Stomach (tissue), 8 donors: ENCODE measurements at regions not wholly inside any gene's neighbourhood (a gene's known extent, or its start where the extent isn't known, plus 50 kb on each side); places are given as distances from the start of the nearest gene placed in this dataset.
A peak's percentile ranks its signal among the peaks of the same experiment; 100 is the strongest.

Experiments
- DNase-seq, 2 donors: peaks; one replicate each; pipeline versions ENCODE4 v3.0.0 to v3.0.0-alpha.2; 2013 to 2019
- H3K27ac ChIP-seq, 5 donors: fragments of 200-600 bp in 4 of 5; sonication (generic) in 4 of 5; one replicate each; pipeline ENCODE4 v1.5.1; 2013 to 2019; ENCODE audit warnings: mild to moderate bottlenecking in 1 of 5, moderate library complexity in 1 of 5
- H3K27me3 ChIP-seq, 3 donors: fragments of 200-600 bp; sonication (generic); one replicate each; pipeline ENCODE4 v1.5.1; 2017 to 2019; ENCODE audit warnings: mixed run types in 1 of 3
- H3K36me3 ChIP-seq, 4 donors: fragments of 200-600 bp; sonication (generic); 1 replicate in 3 of 4; 2 replicates in 1 of 4; pipeline ENCODE4 v1.5.1; 2016 to 2019
- H3K4me1 ChIP-seq, 4 donors: fragments of 200-600 bp; sonication (generic); one replicate each; pipeline ENCODE4 v1.5.1; 2016 to 2019
- H3K4me3 ChIP-seq, 4 donors: fragments of 200-600 bp; sonication (generic) in 3 of 4; one replicate each; pipeline ENCODE4 v1.5.1; 2016 to 2019; ENCODE audit warnings: mild to moderate bottlenecking in 1 of 4
- H3K9me3 ChIP-seq, 4 donors: fragments of 200-600 bp; sonication (generic); one replicate each; pipeline ENCODE4 v1.5.1; 2016 to 2019
- EP300 ChIP-seq: sonication (generic); formaldehyde crosslinking; IDR thresholded peaks from one replicate; pipeline ENCODE4 v1.6.1; 2017; ENCODE audit warnings: antibody characterized with exemption
- POLR2A ChIP-seq, 4 donors: fragments of 450-650 bp; IDR thresholded peaks; one replicate each; pipeline ENCODE4 v1.6.1; 2016; ENCODE audit warnings: antibody characterized with exemption in 4 of 4, control low read depth in 2 of 4, mild to moderate bottlenecking in 1 of 4, moderate library complexity in 1 of 4
- POLR2AphosphoS5 ChIP-seq, 3 donors: sonication (generic); formaldehyde crosslinking; IDR thresholded peaks; one replicate each; pipeline ENCODE4 v1.6.1; 2016; ENCODE audit warnings: antibody characterized with exemption in 3 of 3
- WGBS, 5 donors: extraction: QIAGEN DNeasy Blood & Tissue Kit in 3 of 5; methylation state at CpG; one replicate each; pipeline versions ENCODE4 v1.1.5 to v1.1.7; 2013 to 2018; 5-methylcytosine and 5-hydroxymethylcytosine counted together
- intact Hi-C: fragments of 100-400 bp; cut with DNase I; formaldehyde crosslinking; loops from one replicate; pipeline ENCODE4 v1.15.1; 2023; ENCODE audit warnings: low total_unique reads
- TF ChIP-seq, protein P1 (sequence below), 7 experiments: fragments of 450-650 bp in 4 of 7; fragments of 200-600 bp in 3 of 7; sonication (generic) in 3 of 7; IDR thresholded peaks; one replicate each; pipeline ENCODE4 v1.5.1; 2016 to 2019; ENCODE audit warnings: antibody characterized with exemption in 7 of 7, control low read depth in 2 of 7, mild to moderate bottlenecking in 1 of 7
- donor health status: healthy with polysubstance abuse.
- donor health status: Bipolar disorder and iron deficiency.
- donor health status: healthy.

DNA sequence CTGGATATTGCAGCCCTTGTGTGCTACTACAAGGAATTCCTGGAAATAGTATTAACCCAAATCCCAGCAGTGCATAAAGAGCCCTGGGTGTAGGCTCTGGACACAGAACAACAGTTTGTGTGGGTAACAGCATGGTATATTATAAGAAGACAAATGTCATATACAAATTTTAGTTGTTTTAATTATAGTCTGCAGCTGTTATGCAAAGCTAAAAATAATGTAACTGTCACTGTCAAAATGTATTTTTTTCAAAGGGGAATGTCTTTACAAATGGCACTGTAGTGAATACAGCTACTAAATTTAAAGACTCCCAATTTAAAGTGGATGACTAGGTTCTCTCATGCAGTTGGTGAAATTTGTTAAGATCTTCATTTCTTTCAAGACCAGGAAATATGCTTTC lies 339.0 kb downstream of the GPR37 start:
- Histone ChIP-seq H3K9me3 (no peaks in the 10 kb centered on the region), H3K36me3 (no peaks in the 10 kb centered on the region), H3K27ac (no peak overlapping the region), H3K4me3 (no peak overlapping the region), H3K4me1 (no peaks in the 10 kb centered on the region), H3K27me3 (no peaks in the 10 kb centered on the region)
- no peak for DNase-seq
- intact Hi-C loops = no loop called here
- TF ChIP-seq POLR2A (IDR thresholded peaks at IDR 0.05) = no peak
- TF ChIP-seq POLR2AphosphoS5 (IDR thresholded peaks at IDR 0.05) = no peak

DNA sequence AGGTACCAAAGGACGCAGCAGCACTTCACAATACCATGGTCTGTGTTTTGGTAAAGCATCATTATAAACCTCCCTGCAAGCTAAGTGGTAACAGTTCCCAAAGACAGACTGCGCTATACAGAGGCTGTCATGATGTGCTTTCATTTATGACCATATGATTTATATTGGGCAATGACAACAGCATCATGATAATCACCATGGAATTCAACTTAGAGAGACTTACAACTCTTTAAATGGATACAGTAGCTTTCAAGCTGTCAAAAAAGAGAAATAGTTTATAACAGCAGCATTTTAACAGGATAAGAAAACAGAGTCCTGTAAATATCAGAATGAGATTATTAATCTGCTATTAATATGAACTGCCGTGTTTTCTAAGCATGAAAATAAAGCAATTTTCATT lies 341.7 kb downstream of the GPR37 start:
- Histone ChIP-seq H3K27me3 (no peaks in the 10 kb centered on the region), H3K9me3 (no peaks in the 10 kb centered on the region), H3K36me3 (no peaks in the 10 kb centered on the region), H3K27ac (no peak overlapping the region), H3K4me3 (no peak overlapping the region), H3K4me1 (no peaks in the 10 kb centered on the region)
- no peak for DNase-seq
- TF ChIP-seq, protein P1, sequence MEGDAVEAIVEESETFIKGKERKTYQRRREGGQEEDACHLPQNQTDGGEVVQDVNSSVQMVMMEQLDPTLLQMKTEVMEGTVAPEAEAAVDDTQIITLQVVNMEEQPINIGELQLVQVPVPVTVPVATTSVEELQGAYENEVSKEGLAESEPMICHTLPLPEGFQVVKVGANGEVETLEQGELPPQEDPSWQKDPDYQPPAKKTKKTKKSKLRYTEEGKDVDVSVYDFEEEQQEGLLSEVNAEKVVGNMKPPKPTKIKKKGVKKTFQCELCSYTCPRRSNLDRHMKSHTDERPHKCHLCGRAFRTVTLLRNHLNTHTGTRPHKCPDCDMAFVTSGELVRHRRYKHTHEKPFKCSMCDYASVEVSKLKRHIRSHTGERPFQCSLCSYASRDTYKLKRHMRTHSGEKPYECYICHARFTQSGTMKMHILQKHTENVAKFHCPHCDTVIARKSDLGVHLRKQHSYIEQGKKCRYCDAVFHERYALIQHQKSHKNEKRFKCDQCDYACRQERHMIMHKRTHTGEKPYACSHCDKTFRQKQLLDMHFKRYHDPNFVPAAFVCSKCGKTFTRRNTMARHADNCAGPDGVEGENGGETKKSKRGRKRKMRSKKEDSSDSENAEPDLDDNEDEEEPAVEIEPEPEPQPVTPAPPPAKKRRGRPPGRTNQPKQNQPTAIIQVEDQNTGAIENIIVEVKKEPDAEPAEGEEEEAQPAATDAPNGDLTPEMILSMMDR (IDR thresholded peaks at IDR 0.05) = no peak
- no peak for TF ChIP-seq EP300
- no peak for TF ChIP-seq POLR2A (IDR thresholded peaks at IDR 0.05)
- TF ChIP-seq POLR2AphosphoS5 (IDR thresholded peaks at IDR 0.05) = no peak
- WGBS, 5 donors = 67 to 75% (median 72%) methylated on average over 3 of the region's 3 CpGs
- intact Hi-C loops = no loop called here

DNA sequence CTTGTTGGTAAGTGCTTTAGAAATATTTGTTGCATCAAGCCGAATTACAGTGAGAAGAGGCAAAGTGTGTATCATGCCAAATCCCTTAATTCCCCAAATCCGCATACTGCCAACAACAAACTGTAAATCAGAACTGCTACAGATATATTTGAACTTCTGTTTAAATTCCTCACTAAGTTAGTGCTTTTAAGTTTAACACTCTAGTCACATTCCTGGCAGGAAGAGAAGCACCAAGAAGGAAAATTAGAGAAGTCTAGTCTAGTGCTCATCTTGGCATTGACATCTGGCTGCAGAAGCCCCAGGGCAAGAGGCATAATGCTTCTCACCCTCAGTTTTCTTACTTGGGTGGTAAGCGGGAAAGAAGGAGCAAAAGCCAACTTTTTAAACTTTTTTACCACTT lies 343.5 kb downstream of the GPR37 start:
- Histone ChIP-seq H3K36me3 (no peaks in the 10 kb centered on the region), H3K4me1 (no peaks in the 10 kb centered on the region), H3K9me3 (no peaks in the 10 kb centered on the region), H3K27ac (no peak overlapping the region), H3K27me3 (no peaks in the 10 kb centered on the region), H3K4me3 (no peak overlapping the region)
- intact Hi-C loops = no loop called here
- 65 to 77% (median 72%) methylated on average over 3 of the region's 3 CpGs for WGBS, 5 donors
- TF ChIP-seq POLR2AphosphoS5 (IDR thresholded peaks at IDR 0.05) (no peak), POLR2A (IDR thresholded peaks at IDR 0.05) (no peak), EP300 (no peak)
- TF ChIP-seq, protein P1 (IDR thresholded peaks at IDR 0.05) = no peak
- peak in 1 of 2 donors; percentile 10 for DNase-seq

DNA sequence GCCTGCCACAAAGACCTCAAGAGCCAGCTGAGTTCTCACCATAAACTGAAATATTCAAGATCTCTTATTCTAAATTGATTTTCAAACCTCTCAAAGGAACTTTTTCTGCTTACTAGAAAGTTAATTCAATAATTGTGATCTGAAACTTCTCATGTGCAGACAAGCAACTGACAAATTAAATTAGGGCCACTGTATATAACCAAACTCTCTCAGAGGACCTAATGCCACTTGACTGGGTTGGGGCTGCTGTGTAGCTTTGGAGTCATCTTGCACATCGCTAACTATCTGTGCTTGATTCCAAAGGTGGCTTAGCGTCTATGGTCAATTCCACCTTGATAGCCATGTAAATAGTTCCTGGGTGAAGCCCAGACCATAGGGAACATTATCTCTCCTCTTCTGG lies 345.2 kb downstream of the GPR37 start:
- no peak for TF ChIP-seq POLR2AphosphoS5 (IDR thresholded peaks at IDR 0.05)
- TF ChIP-seq POLR2A (IDR thresholded peaks at IDR 0.05) = no peak
- TF ChIP-seq EP300 = no peak
- TF ChIP-seq, protein P1 (IDR thresholded peaks at IDR 0.05) = no peak
- WGBS, 5 donors = 58 to 79% (median 69%) methylated on average over 2 of the region's 2 CpGs

DNA sequence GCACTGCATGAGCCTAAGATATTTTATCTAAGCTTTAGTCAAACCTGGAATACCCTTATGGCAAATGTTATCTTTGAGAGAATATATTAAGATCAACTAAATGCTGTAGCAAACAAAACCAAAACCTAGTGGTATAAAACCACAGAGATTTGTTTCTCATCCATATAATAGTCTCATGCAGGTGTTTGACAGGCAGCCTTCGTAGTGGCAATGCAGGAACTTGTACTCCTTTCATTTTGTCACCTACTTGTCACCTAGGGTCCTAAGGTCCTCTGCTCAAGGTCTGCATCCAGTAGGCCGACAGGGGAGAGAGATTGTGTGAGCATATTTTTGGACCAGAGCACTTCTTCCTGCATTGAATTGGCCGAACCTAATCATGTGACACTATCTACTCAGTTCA lies 352.6 kb downstream of the GPR37 start:
- no peak for DNase-seq
- Histone ChIP-seq H3K4me1 (peaks cover 0 to 6% (median 0%) of the 10 kb centered on the region in 4 donors), H3K27ac (no peak overlapping the region), H3K27me3 (no peaks in the 10 kb centered on the region), H3K36me3 (no peaks in the 10 kb centered on the region), H3K9me3 (no peaks in the 10 kb centered on the region), H3K4me3 (no peak overlapping the region)
- WGBS, 5 donors = 33 to 40% (median 38%) methylated on average over 3 of the region's 3 CpGs
- TF ChIP-seq EP300 = no peak
- TF ChIP-seq, protein P1 (IDR thresholded peaks at IDR 0.05) = no peak
- TF ChIP-seq POLR2A (IDR thresholded peaks at IDR 0.05) = no peak
- TF ChIP-seq POLR2AphosphoS5 (IDR thresholded peaks at IDR 0.05) = no peak
- intact Hi-C loops = no loop called here

More for the DNA sequence above, 345.2 kb downstream of the GPR37 start:
- no peak for DNase-seq
- Histone ChIP-seq H3K36me3 (no peaks in the 10 kb centered on the region), H3K4me3 (no peak overlapping the region), H3K27ac (no peak overlapping the region), H3K27me3 (no peaks in the 10 kb centered on the region), H3K4me1 (no peaks in the 10 kb centered on the region), H3K9me3 (no peaks in the 10 kb centered on the region)
- intact Hi-C loops = no loop called here
